ENCODE measurements at regions not wholly inside any gene's neighbourhood (a gene's known extent, or its start where the extent isn't known, plus 50 kb on each side); places are given as distances from the start of the nearest gene placed in this dataset.

DNA sequence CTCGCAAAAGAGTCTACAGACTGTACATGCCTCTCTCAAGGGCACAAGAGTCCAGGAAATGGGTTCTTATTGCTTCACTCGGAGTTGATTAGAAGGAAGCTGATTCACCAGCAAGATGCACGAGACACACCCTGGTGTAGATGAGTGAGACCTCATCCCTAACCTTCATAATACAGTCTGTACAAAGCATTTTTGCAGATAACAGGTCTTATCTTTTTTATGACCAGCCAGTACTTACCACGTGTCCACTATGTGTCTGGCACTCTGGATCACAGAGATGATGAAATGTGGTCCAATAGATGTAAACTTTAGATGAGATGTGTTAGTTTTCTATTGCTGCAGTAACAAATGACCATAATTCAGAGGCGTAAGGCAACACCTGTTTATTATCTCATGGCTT, 53.4 kb upstream of the PWP1 start:
- Histone ChIP-seq H2BK15ac (ENCODE audit: low read depth, low read length) (no peak overlapping the region), H2AFZ (ENCODE audit: low read length) (no peak overlapping the region), H3K4me1 (ENCODE audit: insufficient read depth, low read length) (peaks cover 15% of the 10 kb centered on the region; the same call in 1 of the 2 replicates), H3K79me2 (ENCODE audit: insufficient read depth, low read length) (no peaks in the 10 kb centered on the region), H2BK120ac (ENCODE audit: low read depth, low read length, poor library complexity, severe bottlenecking) (no peak overlapping the region), H2BK12ac (ENCODE audit: insufficient read length, low read depth, low read length) (no peak overlapping the region), H4K5ac (ENCODE audit: insufficient read length, low read depth, low read length) (no peak overlapping the region), H2BK20ac (ENCODE audit: low read depth, low read length, poor library complexity, severe bottlenecking) (no peak overlapping the region), H3K14ac (ENCODE audit: insufficient read depth, low read length) (no peak overlapping the region), H4K20me1 (ENCODE audit: control insufficient read depth, insufficient read depth, insufficient read length) (no peaks in the 10 kb centered on the region), H2BK5ac (ENCODE audit: insufficient read length, low read length) (no peak overlapping the region), H3T11ph (ENCODE audit: low read length) (no peak overlapping the region), H4K8ac (replicated peaks; ENCODE audit: insufficient read length, low read depth, low read length) (no peak overlapping the region), H3K4ac (ENCODE audit: low read depth, low read length) (no peak overlapping the region), H3K18ac (ENCODE audit: insufficient read length, low read depth, low read length) (no peak overlapping the region), H4K91ac (ENCODE audit: insufficient read length, low read depth, low read length) (no peak overlapping the region), H3K27ac (ENCODE audit: insufficient read length, low read depth, low read length) (no peak overlapping the region), H3K27me3 (ENCODE audit: insufficient read depth, low read length) (no peaks in the 10 kb centered on the region), H3K23me2 (ENCODE audit: insufficient read length, low read depth, low read length, poor library complexity, severe bottlenecking) (no peaks in the 10 kb centered on the region), H3K4me2 (ENCODE audit: insufficient read depth, insufficient read length, low read length) (no peak overlapping the region), H3K9ac (ENCODE audit: extremely low read depth, insufficient read length, low read length) (no peak overlapping the region), H3K9me3 (ENCODE audit: control insufficient read depth, low read depth, low read length) (no peaks in the 10 kb centered on the region), H3K56ac (ENCODE audit: insufficient read length, low read depth, low read length) (no peak overlapping the region), H3K79me1 (ENCODE audit: insufficient read depth, low read depth, low read length, poor library complexity, severe bottlenecking) (no peaks in the 10 kb centered on the region), H3K23ac (ENCODE audit: insufficient read length, low read depth, low read length) (no peak overlapping the region), H2AK5ac (ENCODE audit: insufficient read length, low read length) (no peak overlapping the region)
- no peak overlapping the region; a peak in 1 of 7 replicates for H3K27ac Mint-ChIP-seq
- no peak overlapping the region for H3K4me3 Mint-ChIP-seq
- no peak for DNase-seq
- TF ChIP-seq, protein P1, sequence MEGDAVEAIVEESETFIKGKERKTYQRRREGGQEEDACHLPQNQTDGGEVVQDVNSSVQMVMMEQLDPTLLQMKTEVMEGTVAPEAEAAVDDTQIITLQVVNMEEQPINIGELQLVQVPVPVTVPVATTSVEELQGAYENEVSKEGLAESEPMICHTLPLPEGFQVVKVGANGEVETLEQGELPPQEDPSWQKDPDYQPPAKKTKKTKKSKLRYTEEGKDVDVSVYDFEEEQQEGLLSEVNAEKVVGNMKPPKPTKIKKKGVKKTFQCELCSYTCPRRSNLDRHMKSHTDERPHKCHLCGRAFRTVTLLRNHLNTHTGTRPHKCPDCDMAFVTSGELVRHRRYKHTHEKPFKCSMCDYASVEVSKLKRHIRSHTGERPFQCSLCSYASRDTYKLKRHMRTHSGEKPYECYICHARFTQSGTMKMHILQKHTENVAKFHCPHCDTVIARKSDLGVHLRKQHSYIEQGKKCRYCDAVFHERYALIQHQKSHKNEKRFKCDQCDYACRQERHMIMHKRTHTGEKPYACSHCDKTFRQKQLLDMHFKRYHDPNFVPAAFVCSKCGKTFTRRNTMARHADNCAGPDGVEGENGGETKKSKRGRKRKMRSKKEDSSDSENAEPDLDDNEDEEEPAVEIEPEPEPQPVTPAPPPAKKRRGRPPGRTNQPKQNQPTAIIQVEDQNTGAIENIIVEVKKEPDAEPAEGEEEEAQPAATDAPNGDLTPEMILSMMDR (conservative IDR thresholded peaks at IDR 0.05): no peak
- no CpG with 5 or more reads among the region's 5 CpGs for WGBS (ENCODE audit: extremely low coverage, insufficient read length, low lambda C conversion rate)
- H3K4me1 Mint-ChIP-seq: peaks cover 22 to 23% of the 10 kb centered on the region in 2 experiments
- H3K27me3 Mint-ChIP-seq (ENCODE audit: low read depth): no peaks in the 10 kb centered on the region; the same call in 1 of the 2 replicates
- H3K36me3 Mint-ChIP-seq (ENCODE audit: insufficient read depth in 1 of 3, low read depth in 3 of 3): peaks cover 0 to 13% (median 12%) of the 10 kb centered on the region in 3 experiments; a peak in 6 of 7 replicates
- H3K9me3 Mint-ChIP-seq: peaks cover 5 to 8% of the 10 kb centered on the region in 2 experiments; a peak in 3 of 5 replicates

Data from H9 (cell line).